Prostate gland (tissue), 2 donors: ENCODE measurements at regions not wholly inside any gene's neighbourhood (a gene's known extent, or its start where the extent isn't known, plus 50 kb on each side); places are given as distances from the start of the nearest gene placed in this dataset.

ENCODE experiments used
- CTCF ChIP-seq, 4 experiments: fragments of 200-600 bp in 2 of 4; fragments of 450-650 bp in 2 of 4; sonication (generic) in 2 of 4; IDR thresholded peaks; 1 replicate in 3 of 4; 2 replicates in 1 of 4; pipeline ENCODE4 v1.5.1; 2016 to 2019; ENCODE audit warnings: antibody characterized with exemption in 4 of 4, mild to moderate bottlenecking in 2 of 4, moderate library complexity in 2 of 4
- POLR2A ChIP-seq: fragments of 450-650 bp; IDR thresholded peaks from one replicate; pipeline ENCODE4 v1.6.1; 2016; ENCODE audit warnings: antibody characterized with exemption, mild to moderate bottlenecking

GRCh38 chr1:29832471-29832870, 596.1 kb downstream of the PTPRU start:
- no peak for TF ChIP-seq POLR2A
- TF ChIP-seq CTCF (IDR thresholded peaks at IDR 0.05): no peak
